ENCODE measurements at regions not wholly inside any gene's neighbourhood (a gene's known extent, or its start where the extent isn't known, plus 50 kb on each side); places are given as distances from the start of the nearest gene placed in this dataset.

- TF ChIP-seq RAD21 (IDR thresholded peaks at IDR 0.05; ENCODE audit: low read depth) (no peak), EP300 (IDR thresholded peaks at IDR 0.05; ENCODE audit: borderline replicate concordance) (no peak), TAF1 (IDR thresholded peaks at IDR 0.05; ENCODE audit: low read depth) (no peak), MAX (IDR thresholded peaks at IDR 0.05) (no peak), CREB1 (IDR thresholded peaks at IDR 0.05; ENCODE audit: low read depth) (no peak), NFIC (IDR thresholded peaks at IDR 0.05) (no peak)
Measured at GRCh38 chr6:18742406-18742805, 355.3 kb downstream of the RNF144B start.
